CD4-positive, alpha-beta T cell (primary cell): ENCODE measurements at regions not wholly inside any gene's neighbourhood (a gene's known extent, or its start where the extent isn't known, plus 50 kb on each side); places are given as distances from the start of the nearest gene placed in this dataset.
"Not testable (repeated sequence)": the region's sequence is repeated elsewhere in the genome, so short reads cannot be mapped to it uniquely, and the experiment has no call there.

Source experiments
- ATAC-seq: fragments of 200-7000 bp; cut with Tn5 transposase; one replicate; pipeline ENCODE4 v1.10.0; 2022; ENCODE audit warnings: mild to moderate bottlenecking; ENCODE audit not compliant: poor library complexity
- CTCF ChIA-PET: fragments of 350-600 bp; sonication (Branson Sonifier 250); formaldehyde crosslinking; loops from one replicate; lab custom pipeline; 2021; ENCODE audit warnings: antibody characterized with exemption, inconsistent platforms; lab: Charles Lee
- POLR2A ChIA-PET: fragments of 350-600 bp; sonication (Branson Sonifier 250); formaldehyde crosslinking; loops from one replicate; lab custom pipeline; 2021; ENCODE audit warnings: antibody characterized with exemption, inconsistent platforms; lab: Charles Lee
- DNase-seq, 14 experiments: peaks; one replicate each; pipeline ENCODE4 v3.0.0-alpha.2; 2013 to 2020; ENCODE audit warnings: mixed read lengths in 2 of 14
- H3K27ac ChIP-seq, 2 donors: one replicate each; pipeline versions ENCODE4 v1.5.1 to v1.7.0; 2013; ENCODE audit warnings: low read length in 2 of 2, low read depth in 1 of 2, mild to moderate bottlenecking in 1 of 2
- H3K27me3 ChIP-seq, 2 experiments: 1 replicate in 1 of 2; 2 replicates in 1 of 2; pipeline versions ENCODE4 v1.6.1 to v1.7.0; 2013; ENCODE audit warnings: low read length in 2 of 2, control low read depth in 1 of 2, mild to moderate bottlenecking in 1 of 2, moderate library complexity in 1 of 2; ENCODE audit not compliant: insufficient read depth in 2 of 2, control insufficient read depth in 1 of 2
- H3K36me3 ChIP-seq: one replicate; pipeline ENCODE4 v1.6.1; 2013; ENCODE audit warnings: low read length, control low read depth; ENCODE audit not compliant: insufficient read depth
- H3K4me1 ChIP-seq: one replicate; pipeline ENCODE4 v1.6.1; 2013; ENCODE audit warnings: low read length, control low read depth; ENCODE audit not compliant: insufficient read depth
- H3K4me3 ChIP-seq: one replicate; pipeline ENCODE4 v1.5.1; 2013; ENCODE audit warnings: mild to moderate bottlenecking, low read length, moderate library complexity
- H3K9me3 ChIP-seq, 2 experiments: 1 replicate in 1 of 2; 2 replicates in 1 of 2; pipeline versions ENCODE4 v1.6.1 to v1.7.0; 2013; ENCODE audit warnings: low read length in 2 of 2, mild to moderate bottlenecking in 2 of 2, control low read depth in 1 of 2, moderate library complexity in 1 of 2; ENCODE audit not compliant: control insufficient read depth in 1 of 2, insufficient read depth in 1 of 2
- H3K27ac Mint-ChIP-seq: one replicate; pipeline ENCODE4 v1.8.0; 2020; ENCODE audit warnings: mixed read lengths
- H3K27me3 Mint-ChIP-seq: one replicate; pipeline ENCODE4 v1.8.0; 2021; ENCODE audit warnings: mixed read lengths
- H3K36me3 Mint-ChIP-seq: one replicate; pipeline ENCODE4 v1.8.0; 2021; ENCODE audit warnings: low read depth, mixed read lengths
- H3K4me1 Mint-ChIP-seq: one replicate; pipeline ENCODE4 v1.8.0; 2021; ENCODE audit warnings: low read depth, mixed read lengths
- H3K4me3 Mint-ChIP-seq: one replicate; pipeline ENCODE4 v1.8.0; 2020; ENCODE audit warnings: mild to moderate bottlenecking, mixed read lengths
- H3K9me3 Mint-ChIP-seq: one replicate; pipeline ENCODE4 v1.8.0; 2020; ENCODE audit warnings: mixed read lengths
- intact Hi-C, 2 experiments: fragments of 100-400 bp; cut with DNase I in 1 of 2; cut with micrococcal nuclease in 1 of 2; formaldehyde crosslinking; loops; one replicate each; pipeline versions ENCODE4 v1.15.1 to v1.9.0; 2023 to 2025; cut with DNase I, micrococcal nuclease
- TF ChIP-seq, protein P1 (sequence below): fragments of 200-600 bp; IDR thresholded peaks from one replicate; pipeline ENCODE4 v1.8.0; 2022; ENCODE audit warnings: antibody characterized with exemption, mild to moderate bottlenecking

GRCh38 chr20:12581644-12582289 lies 427.0 kb upstream of the SPTLC3 start:
- no peak overlapping the region for H3K4me3 Mint-ChIP-seq
- ATAC-seq = no peak
- TF ChIP-seq, protein P1, sequence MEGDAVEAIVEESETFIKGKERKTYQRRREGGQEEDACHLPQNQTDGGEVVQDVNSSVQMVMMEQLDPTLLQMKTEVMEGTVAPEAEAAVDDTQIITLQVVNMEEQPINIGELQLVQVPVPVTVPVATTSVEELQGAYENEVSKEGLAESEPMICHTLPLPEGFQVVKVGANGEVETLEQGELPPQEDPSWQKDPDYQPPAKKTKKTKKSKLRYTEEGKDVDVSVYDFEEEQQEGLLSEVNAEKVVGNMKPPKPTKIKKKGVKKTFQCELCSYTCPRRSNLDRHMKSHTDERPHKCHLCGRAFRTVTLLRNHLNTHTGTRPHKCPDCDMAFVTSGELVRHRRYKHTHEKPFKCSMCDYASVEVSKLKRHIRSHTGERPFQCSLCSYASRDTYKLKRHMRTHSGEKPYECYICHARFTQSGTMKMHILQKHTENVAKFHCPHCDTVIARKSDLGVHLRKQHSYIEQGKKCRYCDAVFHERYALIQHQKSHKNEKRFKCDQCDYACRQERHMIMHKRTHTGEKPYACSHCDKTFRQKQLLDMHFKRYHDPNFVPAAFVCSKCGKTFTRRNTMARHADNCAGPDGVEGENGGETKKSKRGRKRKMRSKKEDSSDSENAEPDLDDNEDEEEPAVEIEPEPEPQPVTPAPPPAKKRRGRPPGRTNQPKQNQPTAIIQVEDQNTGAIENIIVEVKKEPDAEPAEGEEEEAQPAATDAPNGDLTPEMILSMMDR = no peak

DNA sequence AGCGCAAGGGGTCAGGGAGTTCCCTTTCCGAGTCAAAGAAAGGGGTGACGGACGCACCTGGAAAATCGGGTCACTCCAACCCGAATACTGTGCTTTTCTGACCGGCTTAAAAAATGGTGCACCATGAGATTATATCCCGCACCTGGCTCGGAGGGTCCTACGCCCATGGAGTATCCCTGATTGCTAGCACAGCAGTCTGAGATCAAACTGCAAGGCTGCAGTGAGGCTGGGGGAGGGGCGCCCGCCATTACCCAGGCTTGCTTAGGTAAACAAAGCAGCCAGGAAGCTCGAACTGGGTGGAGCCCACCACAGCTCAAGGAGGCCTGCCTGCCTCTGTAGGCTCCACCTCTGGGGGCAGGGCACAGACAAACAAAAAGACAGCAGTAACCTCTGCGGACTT lies 426.1 kb upstream of the SPTLC3 start:
- H3K4me1 Mint-ChIP-seq, CTCF ChIA-PET, ATAC-seq, H3K36me3 ChIP-seq, H3K27ac Mint-ChIP-seq, H3K4me1 ChIP-seq, intact Hi-C loops, H3K9me3 Mint-ChIP-seq, H3K27me3 ChIP-seq, H3K4me3 Mint-ChIP-seq, POLR2A ChIA-PET, H3K27me3 Mint-ChIP-seq, H3K27ac ChIP-seq, H3K4me3 ChIP-seq, DNase-seq, H3K36me3 Mint-ChIP-seq: not testable (repeated sequence)
- peaks cover 0 to 12% of the 10 kb centered on the region in 2 experiments for H3K9me3 ChIP-seq

More at GRCh38 chr20:12581644-12582289, 427.0 kb upstream of the SPTLC3 start:
- peaks cover 2% of the 10 kb centered on the region for H3K9me3 Mint-ChIP-seq
- H3K27me3 ChIP-seq = no peaks in the 10 kb centered on the region
- no peak overlapping the region for H3K27ac Mint-ChIP-seq
- DNase-seq = no peak
- peaks cover 0 to 12% of the 10 kb centered on the region in 2 experiments for H3K9me3 ChIP-seq
- intact Hi-C loops = no loop called here
- H3K36me3 ChIP-seq = no peaks in the 10 kb centered on the region
- H3K27me3 Mint-ChIP-seq = no peaks in the 10 kb centered on the region
- H3K4me1 Mint-ChIP-seq = no peaks in the 10 kb centered on the region
- no peaks in the 10 kb centered on the region for H3K36me3 Mint-ChIP-seq
- ChIA-PET POLR2A (no interaction called here), CTCF (no interaction called here)
- no peaks in the 10 kb centered on the region for H3K4me1 ChIP-seq
- no peak overlapping the region for H3K27ac ChIP-seq
- no peak overlapping the region for H3K4me3 ChIP-seq

DNA sequence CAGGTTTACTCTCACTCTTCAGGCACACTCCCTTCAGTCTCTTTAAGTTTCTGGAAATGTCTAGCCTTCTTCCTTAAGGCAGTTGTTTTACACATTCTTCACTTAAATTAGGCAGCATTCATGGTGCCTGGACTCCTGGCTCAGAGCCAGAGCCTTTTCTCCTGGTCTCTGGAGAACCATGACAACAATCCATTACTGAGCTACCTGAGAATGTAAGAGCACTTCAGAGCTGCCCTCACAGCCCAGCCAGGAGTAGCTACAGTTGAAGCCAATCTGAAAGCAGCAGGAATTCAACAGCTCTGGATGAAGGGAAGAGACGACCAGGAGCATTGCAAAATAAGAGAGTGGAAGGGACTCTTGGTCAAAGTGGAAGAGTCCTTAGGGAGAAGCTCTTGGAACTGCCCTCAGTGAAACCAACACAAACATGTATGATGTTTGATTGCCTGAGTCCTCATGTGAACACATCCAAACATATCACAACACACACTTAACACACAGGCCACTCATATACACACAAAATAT lies 416.8 kb upstream of the SPTLC3 start:
- intact Hi-C loops = no loop called here
- Histone ChIP-seq H3K27me3 (no peaks in the 10 kb centered on the region), H3K4me3 (no peak overlapping the region), H3K36me3 (no peaks in the 10 kb centered on the region), H3K27ac (no peak overlapping the region), H3K4me1 (no peaks in the 10 kb centered on the region), H3K9me3 (peaks cover 0 to 14% of the 10 kb centered on the region in 2 experiments)
- H3K27ac Mint-ChIP-seq = no peak overlapping the region
- DNase-seq = no peak
- no peaks in the 10 kb centered on the region for H3K36me3 Mint-ChIP-seq
- ChIA-PET POLR2A (no interaction called here), CTCF (no interaction called here)
- H3K4me3 Mint-ChIP-seq = no peak overlapping the region
- H3K4me1 Mint-ChIP-seq = no peaks in the 10 kb centered on the region
- H3K9me3 Mint-ChIP-seq = peaks cover 6% of the 10 kb centered on the region
- no peaks in the 10 kb centered on the region for H3K27me3 Mint-ChIP-seq
- TF ChIP-seq, protein P1 = no peak
- ATAC-seq = no peak

DNA sequence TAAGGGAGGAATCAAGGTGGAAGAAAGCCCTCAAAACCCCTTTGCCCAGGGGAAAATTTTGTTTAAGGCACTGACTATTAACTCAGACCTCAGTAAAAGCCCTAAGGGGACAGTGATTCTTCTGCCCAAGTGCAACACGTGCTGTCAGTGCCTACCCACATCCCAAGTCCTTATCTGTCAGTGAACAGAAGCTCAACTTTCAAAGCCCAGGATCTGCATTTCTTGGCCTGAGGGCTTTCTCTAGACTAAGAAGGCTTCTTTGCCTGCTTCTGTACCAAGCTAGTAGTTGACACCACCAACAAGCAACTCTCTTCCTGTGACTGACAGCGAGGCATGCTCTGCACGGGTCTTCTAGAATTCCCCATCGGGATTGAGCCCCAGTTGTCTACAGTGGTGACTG lies 416.0 kb upstream of the SPTLC3 start:
- POLR2A ChIA-PET = no interaction called here
- DNase-seq = no peak
- Histone ChIP-seq H3K4me1 (no peaks in the 10 kb centered on the region), H3K36me3 (no peaks in the 10 kb centered on the region), H3K9me3 (peaks cover 0 to 14% of the 10 kb centered on the region in 2 experiments), H3K4me3 (no peak overlapping the region), H3K27me3 (no peaks in the 10 kb centered on the region), H3K27ac (no peak overlapping the region)
- H3K36me3 Mint-ChIP-seq = no peaks in the 10 kb centered on the region
- TF ChIP-seq, protein P1 = no peak
- CTCF ChIA-PET = no interaction called here
- no peaks in the 10 kb centered on the region for H3K27me3 Mint-ChIP-seq
- H3K4me3 Mint-ChIP-seq = no peak overlapping the region
- intact Hi-C loops = no loop called here
- no peaks in the 10 kb centered on the region for H3K4me1 Mint-ChIP-seq
- no peak overlapping the region for H3K27ac Mint-ChIP-seq
- no peak for ATAC-seq
- H3K9me3 Mint-ChIP-seq = peaks cover 6% of the 10 kb centered on the region
